Activated CD4-positive, alpha-beta T cell treated with anti-CD3 and anti-CD28 coated beads, Interleukin-2, Interleukin-6, amounts not matched to agents 100 ng/mL and 50 ng/mL, durations not matched to agents 16 hours and 8 hours (primary cell): ENCODE measurements at regions not wholly inside any gene's neighbourhood (a gene's known extent, or its start where the extent isn't known, plus 50 kb on each side); places are given as distances from the start of the nearest gene placed in this dataset.
A peak's percentile ranks its signal among the peaks of the same experiment; 100 is the strongest.
"Not testable (repeated sequence)": the region's sequence is repeated elsewhere in the genome, so short reads cannot be mapped to it uniquely, and the experiment has no call there.

Experiments
- DNase-seq: peaks from one replicate; pipeline ENCODE4 v3.0.0-alpha.2; 2020

GRCh38 chr7:32645255-32645654, 150.0 kb downstream of the AVL9 start:
- not testable (repeated sequence) for DNase-seq

DNA sequence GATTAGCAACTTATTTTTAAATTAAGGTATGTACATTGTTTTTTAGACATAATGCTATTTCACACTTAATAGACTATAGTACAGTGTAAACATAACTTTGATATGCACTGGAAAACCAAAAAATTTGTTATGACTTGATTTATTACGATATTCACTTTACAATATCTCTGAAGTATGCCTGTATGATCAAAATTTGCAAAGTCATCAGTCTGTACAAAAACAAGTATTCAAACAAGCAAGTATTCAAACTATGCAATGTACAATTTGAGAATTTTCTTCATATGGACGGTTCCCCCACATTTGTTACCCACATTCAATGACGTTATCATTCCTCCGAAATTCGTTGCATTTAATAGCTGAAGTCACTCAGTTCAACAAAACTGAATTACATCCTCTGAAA, 147.9 kb downstream of the AVL9 start:
- DNase-seq, result no peak

- no peak for DNase-seq
Measured at GRCh38 chr7:32639122-32639521, 143.8 kb downstream of the AVL9 start.

- peak; percentile 22 for DNase-seq
Measured at GRCh38 chr7:32638479-32639121, 143.3 kb downstream of the AVL9 start.
